ENCODE measurements at regions not wholly inside any gene's neighbourhood (a gene's known extent, or its start where the extent isn't known, plus 50 kb on each side); places are given as distances from the start of the nearest gene placed in this dataset.

- DNase-seq = no peak
Measured at GRCh38 chr13:86585835-86586234, 786.6 kb upstream of the SLITRK6 start.

- no peak for DNase-seq
Measured at GRCh38 chr13:86591862-86592261, 792.6 kb upstream of the SLITRK6 start.

GRCh38 chr13:86601351-86601750 is 802.1 kb upstream of the SLITRK6 start:
- DNase-seq = no peak

- no peak for DNase-seq
Measured at GRCh38 chr13:86606264-86606663, 807.0 kb upstream of the SLITRK6 start.

- peak; percentile 50 for DNase-seq
Measured at GRCh38 chr13:86608701-86609100, 809.5 kb upstream of the SLITRK6 start.

GRCh38 chr13:86633346-86633745 is 834.1 kb upstream of the SLITRK6 start:
- no peak for DNase-seq

GRCh38 chr13:86651171-86651570 is 852.0 kb upstream of the SLITRK6 start:
- peak; percentile 24 for DNase-seq

GRCh38 chr13:86653009-86653408 is 853.8 kb upstream of the SLITRK6 start:
- no peak for DNase-seq

- no peak for DNase-seq
Measured at GRCh38 chr13:86655561-86655960, 856.3 kb upstream of the SLITRK6 start.

GRCh38 chr13:86660090-86660489 is 860.9 kb upstream of the SLITRK6 start:
- DNase-seq = no peak

GRCh38 chr13:86665842-86666241 is 866.6 kb upstream of the SLITRK6 start:
- DNase-seq = no peak

- no peak for DNase-seq
Measured at GRCh38 chr13:86673931-86674431, 874.8 kb upstream of the SLITRK6 start.

GRCh38 chr13:86681223-86681622 is 882.0 kb upstream of the SLITRK6 start:
- no peak for DNase-seq

- DNase-seq = no peak
Measured at GRCh38 chr13:86684402-86684801, 885.2 kb upstream of the SLITRK6 start.

- DNase-seq = no peak
Measured at GRCh38 chr13:86689911-86690310, 890.7 kb upstream of the SLITRK6 start.

- no peak for DNase-seq
Measured at GRCh38 chr13:86692291-86692690, 893.1 kb upstream of the SLITRK6 start.

- DNase-seq = no peak
Measured at GRCh38 chr13:86710013-86710412, 910.8 kb upstream of the SLITRK6 start.

- DNase-seq = no peak
Measured at GRCh38 chr13:86710896-86711295, 911.7 kb upstream of the SLITRK6 start.

GRCh38 chr13:86714495-86714894 is 915.3 kb upstream of the SLITRK6 start:
- no peak for DNase-seq

GRCh38 chr13:86725105-86725504 is 925.9 kb upstream of the SLITRK6 start:
- no peak for DNase-seq

GRCh38 chr13:86729206-86729605 is 930.0 kb upstream of the SLITRK6 start:
- no peak for DNase-seq

GRCh38 chr13:86731987-86732386 is 932.8 kb upstream of the SLITRK6 start:
- DNase-seq = no peak

- DNase-seq = no peak
Measured at GRCh38 chr13:86737334-86737932, 933.7 kb upstream of the SLITRK5 start.

- no peak for DNase-seq
Measured at GRCh38 chr13:86741762-86742285, 929.3 kb upstream of the SLITRK5 start.
